DND-41 (cell line): ENCODE measurements at regions not wholly inside any gene's neighbourhood (a gene's known extent, or its start where the extent isn't known, plus 50 kb on each side); places are given as distances from the start of the nearest gene placed in this dataset.

Experiments used
- EZH2 ChIP-seq: IDR thresholded peaks from 3 replicates; pipeline ENCODE4 v1.6.1; 2012; ENCODE audit warnings: borderline replicate concordance, low read depth, mild to moderate bottlenecking, moderate library complexity, low read length, inconsistent platforms; ENCODE audit not compliant: severe bottlenecking
- TF ChIP-seq, protein P1 (sequence below): IDR thresholded peaks from 2 replicates; pipeline ENCODE4 v1.5.1; 2012; ENCODE audit warnings: borderline replicate concordance, low read length, moderate library complexity, mild to moderate bottlenecking; ENCODE audit not compliant: poor library complexity, severe bottlenecking; ENCODE audit errors: extremely low read depth

DNA sequence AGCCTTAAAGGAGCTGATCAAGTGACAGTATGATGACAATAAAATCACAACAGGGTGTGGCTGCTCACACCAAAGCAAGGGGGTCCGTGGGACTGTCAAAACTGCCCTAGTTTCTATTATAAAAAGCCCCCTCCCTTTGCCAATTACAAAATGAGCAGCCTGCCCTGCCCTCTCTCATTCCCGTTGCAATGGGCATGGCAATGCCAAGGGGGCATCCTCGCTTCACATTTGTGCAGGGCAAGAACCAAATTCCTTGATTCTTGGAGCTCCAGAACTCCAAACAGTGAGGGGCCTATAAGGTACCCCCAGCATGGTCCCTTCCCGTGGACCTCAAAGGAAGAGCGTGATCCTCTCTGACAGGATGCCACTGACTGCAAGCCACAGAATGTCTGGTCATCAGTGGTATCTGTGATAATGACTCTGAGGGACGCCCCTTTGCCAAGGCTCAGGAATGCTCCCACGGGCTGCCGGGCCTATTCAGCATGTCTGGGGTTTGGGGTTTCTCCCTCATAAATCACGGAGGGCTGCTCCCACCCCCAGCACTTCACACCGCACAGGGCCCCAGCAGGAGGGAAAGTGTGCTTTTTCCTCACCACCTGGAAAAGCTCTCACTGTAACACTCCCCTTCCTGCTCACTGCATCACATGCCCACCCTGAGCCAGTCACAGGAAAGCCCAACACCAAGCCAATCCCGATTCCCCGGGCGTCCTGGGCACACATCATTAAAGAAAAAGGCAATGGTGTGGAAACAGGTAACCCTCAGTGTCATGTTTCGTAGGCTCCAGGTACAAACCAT lies 105.1 kb upstream of the TRPM1 start:
- TF ChIP-seq, protein P1, sequence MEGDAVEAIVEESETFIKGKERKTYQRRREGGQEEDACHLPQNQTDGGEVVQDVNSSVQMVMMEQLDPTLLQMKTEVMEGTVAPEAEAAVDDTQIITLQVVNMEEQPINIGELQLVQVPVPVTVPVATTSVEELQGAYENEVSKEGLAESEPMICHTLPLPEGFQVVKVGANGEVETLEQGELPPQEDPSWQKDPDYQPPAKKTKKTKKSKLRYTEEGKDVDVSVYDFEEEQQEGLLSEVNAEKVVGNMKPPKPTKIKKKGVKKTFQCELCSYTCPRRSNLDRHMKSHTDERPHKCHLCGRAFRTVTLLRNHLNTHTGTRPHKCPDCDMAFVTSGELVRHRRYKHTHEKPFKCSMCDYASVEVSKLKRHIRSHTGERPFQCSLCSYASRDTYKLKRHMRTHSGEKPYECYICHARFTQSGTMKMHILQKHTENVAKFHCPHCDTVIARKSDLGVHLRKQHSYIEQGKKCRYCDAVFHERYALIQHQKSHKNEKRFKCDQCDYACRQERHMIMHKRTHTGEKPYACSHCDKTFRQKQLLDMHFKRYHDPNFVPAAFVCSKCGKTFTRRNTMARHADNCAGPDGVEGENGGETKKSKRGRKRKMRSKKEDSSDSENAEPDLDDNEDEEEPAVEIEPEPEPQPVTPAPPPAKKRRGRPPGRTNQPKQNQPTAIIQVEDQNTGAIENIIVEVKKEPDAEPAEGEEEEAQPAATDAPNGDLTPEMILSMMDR = no peak
- TF ChIP-seq EZH2 = no peak
